Left kidney (tissue), 1 donor: ENCODE measurements at regions not wholly inside any gene's neighbourhood (a gene's known extent, or its start where the extent isn't known, plus 50 kb on each side); places are given as distances from the start of the nearest gene placed in this dataset.

Experiments
- DNase-seq: peaks from one replicate; pipeline ENCODE4 v3.0.0-alpha.2; 2013

DNA sequence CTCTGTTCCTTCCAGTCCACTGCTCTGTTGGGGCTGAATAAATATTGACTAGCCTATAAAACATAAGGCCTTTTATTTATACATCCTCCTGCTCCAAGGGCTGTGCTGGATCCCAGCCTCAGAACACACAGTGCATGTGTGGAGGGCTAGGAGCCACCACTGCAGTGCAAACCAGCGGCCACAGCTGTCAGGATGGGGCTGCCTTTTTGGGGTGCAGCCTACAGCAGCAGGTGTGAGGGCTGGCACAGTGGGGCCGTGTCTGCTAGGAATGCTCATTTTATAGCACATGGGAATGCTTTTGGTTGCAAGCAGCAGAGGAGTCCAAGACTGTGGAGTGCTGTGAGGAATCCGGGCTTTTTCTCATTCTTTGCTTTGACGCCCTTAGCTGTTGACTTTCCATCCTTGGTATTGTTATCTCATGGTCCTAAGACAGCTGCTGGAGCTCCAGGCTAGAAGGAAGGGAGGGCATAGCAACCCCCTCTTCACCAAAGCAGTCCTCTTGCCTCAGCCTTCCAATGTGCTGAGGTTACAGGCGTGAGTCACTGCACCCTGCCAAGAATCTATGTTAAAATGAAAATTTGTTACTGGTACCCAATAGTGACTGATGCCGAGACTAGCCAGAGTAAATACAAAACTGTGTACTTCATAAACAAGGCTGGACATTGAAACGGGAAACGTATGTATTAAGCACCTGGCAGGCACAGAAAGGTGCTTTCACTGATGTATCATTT is 334.3 kb upstream of the GATB start:
- no peak for DNase-seq

DNA sequence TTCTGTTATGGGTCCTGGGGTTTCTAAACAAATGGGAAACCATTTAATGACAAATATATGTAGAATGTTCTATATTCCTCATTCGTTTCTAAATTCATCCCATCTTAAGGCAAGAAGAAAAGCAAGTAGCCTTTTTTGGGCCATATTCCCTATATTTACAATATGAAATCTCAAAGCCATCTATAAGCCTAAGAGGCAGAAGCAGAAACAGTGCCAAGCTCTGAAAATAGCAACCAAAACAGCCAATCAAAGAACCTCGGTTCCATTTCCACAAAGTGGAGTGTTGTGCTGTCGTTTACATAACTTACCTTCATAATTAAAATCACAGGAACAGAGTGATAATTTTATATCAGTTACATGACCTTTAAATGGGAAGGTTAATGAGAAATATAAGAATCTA is 330.6 kb upstream of the GATB start:
- DNase-seq: no peak

DNA sequence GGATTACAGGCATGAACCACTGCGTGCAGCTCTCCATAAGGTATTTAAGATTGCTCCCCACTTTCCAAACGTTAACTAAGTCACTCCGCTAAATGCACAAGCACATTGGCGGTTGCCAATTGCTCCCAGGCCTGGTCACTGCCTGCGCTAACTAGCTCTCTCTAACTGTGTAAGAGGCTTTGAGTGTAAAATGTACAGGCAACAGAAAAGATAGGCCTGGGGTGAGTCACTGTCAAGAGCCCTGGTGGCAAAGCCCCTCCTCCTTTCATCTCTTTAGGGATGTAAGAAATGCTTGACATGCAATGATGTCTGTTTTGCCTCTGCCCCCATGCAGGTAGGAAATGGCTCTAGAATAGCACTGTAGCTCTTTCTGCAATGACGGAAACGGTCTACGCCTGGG is 329.7 kb upstream of the GATB start:
- DNase-seq: no peak

DNA sequence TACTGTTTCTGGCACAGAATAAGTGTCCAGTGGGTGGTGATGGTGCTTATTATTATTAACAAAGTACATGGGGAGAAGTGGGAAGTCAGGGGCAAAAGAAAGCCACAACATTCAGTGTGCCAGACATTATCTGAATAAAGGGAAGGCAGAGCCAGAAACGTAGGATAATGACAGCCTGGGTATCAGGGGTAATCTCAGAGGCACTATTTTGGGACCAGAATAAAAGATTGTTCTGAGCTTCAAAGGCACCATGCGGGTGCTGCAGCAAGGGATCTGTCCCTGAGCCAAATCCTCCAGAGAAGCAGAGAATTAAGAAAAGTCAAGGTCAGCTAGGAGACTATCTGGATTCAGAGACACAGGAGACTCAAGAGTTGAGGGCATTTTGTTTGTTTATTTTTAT is 328.8 kb upstream of the GATB start:
- DNase-seq: no peak

DNA sequence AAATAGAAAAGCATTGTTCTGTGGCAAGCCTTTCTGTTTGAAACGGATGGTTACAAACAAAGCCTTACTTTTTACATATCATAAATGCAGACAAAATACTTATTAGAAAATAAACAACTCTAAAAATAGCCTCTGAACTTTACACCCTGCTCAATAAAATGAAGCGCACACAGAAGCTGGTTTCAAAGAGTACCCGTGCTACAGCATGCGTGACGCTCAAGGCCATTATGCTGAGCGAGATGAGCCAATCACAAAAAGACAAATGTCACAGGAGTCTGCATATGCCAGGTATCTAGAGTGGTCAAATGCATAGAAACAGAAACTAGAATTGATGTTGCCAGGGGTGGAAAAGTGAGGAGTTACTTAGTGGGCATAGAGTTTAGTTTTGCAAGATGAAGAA is 326.5 kb upstream of the GATB start:
- DNase-seq: no peak

DNA sequence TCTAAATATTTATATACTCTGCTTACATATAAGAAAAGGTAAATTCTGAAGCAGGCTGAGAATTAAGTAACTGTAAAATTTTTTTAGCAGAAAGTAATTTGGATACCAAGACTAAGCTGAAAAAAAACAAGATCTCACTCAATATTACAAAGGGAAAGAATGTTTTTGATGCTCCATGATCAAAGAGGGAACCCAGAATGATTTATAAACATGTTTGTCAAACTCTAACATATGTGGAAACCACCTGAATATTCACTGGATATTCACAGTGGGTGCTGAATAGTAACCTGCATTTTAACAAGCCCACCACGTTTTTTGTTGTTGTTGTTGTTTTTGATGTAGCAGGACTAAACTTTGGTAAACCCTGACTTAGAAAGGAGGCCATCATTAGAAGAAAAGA is 324.9 kb upstream of the GATB start:
- no peak for DNase-seq

DNA sequence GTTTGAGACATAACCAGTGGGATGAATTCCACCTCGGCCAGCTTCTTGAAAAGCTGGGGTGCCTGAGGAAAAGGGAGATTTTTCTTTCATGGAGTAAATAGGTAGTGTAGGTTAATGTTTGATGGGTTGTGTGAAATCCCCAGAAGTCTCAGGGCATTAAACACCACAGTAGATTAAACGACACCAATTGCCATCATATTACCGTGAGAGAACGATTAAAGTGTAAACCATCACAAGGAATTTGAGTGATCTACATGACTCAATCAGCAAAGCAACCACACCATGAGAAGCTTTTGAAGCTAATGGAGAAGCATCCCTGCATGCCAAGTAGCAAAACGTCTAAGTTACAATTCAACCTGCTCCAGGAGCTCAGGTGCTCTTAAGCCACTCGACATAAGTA is 322.5 kb upstream of the GATB start:
- DNase-seq: no peak

DNA sequence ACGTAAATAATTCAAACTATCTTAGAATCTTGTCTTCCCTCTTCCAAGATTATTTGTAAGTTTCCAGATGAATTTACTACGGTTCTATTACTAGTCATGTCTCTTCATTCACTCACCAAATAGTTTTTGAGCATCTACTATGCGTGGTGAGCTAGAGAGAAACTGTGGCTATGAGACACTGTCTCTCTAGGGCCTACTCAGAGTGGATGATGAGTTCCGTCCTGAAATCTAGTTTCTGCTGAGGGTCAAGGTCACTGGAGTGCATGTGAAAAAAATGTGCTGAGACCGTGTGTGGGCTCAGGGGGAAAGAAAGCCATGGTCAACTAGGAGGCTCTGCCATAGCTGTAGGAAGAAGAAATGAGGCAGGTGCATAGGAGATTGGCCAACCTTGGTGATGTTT is 320.2 kb upstream of the GATB start:
- no peak for DNase-seq

DNA sequence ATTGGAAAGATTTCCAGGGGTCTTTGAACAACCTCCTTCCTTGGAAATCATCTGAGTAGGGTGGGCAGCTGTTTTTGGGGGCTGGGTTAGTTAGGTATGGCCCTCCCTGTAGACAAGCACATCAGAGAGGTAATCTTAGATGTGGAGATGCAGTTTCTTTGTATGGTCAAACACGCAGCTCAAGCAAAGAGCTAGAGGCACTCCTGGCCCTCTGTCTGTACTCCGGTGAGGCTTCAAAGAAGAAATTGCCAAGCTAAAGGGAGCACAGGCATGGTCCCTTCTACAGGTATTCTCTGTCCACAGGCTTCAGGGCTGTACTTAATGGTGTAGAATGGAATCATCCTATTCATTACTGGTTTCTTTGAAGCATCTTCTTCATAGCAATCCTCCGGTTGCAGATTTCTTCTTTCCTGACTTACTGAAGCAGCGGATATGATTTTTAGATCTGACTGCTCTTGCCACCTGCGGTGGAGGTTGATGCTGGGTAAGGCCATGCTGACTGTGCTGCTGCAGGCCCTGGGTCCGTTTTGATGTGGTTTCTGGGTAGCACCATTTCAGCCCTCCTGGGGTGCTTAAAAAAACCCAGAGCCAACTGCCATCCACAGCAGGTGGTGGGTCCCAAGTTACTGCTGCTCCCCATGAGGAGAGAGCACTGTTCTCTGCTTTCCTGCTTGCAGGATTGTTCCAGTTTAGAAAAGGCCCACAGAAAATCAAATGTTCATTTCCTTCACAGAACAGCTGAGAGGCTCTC is 318.9 kb upstream of the GATB start:
- DNase-seq: no peak

DNA sequence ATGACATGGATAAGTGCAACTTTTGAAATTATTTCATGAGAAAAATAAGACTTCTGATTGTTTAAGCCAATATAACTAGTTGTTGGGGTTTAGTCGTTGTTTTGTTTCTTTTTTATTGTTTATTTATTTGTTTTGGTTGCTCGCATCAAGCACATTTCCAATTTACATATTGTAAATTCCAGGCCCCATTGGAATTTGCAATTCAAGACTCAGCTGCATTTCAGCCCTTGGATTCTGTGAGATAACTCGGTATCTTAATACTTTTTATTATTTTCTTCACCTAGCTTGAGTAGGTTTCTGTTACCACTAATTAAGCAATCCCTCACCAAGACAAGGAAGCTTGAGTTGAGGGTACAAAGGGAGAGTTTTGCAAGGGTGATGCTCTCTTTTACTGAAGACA is 318.3 kb upstream of the GATB start:
- no peak for DNase-seq

DNA sequence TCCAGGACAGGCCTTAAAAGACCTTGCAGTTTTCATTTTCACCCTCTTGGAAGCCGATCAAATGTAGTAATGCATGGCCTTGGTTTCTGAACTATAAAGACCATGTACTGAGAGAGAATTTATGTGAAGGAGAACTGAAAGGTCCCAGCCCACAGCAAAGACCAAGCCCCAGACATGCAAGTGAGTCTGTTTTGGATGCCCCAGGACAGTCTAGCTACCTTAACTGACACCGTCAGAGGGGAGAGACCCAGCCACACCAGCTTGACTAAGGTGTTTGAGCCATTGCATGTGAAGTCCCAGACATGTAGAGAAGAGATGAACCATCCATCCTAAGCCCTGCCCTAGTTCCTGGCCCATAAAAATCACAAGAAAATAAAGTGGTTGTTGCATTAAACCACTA is 316.8 kb upstream of the GATB start:
- DNase-seq: no peak

DNA sequence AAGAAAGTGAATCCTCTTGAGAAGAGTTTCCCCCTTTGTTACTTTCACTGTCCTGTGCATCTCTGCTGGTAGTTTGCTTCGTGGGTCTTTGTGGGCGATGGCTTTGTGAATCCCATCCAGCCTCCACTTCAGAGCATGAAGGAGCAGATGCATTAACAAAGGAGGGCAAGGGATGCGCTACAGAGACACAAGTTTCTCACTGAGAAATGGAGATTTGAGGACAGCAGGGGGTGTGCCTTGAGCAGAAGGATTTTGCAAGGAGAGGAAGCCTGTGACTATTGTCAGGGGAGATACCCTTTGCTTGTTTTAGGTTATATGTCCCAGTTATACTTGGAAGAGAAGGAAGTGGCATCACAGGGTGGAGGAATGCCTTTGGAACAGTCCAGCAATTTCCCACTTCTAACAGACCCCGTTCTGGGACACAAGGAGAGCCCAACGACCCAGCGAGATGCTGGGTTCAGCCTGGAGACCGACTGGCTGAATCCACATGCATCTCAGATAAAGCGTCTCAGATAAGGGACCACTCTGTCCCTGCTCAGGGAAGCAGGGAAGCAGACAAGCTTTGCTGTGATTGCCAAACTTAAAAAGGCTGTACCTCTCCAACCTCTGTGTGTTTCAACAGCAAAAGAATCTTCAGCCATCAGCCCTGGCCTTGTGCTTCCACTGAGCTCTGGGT is 314.6 kb upstream of the GATB start:
- no peak for DNase-seq

DNA sequence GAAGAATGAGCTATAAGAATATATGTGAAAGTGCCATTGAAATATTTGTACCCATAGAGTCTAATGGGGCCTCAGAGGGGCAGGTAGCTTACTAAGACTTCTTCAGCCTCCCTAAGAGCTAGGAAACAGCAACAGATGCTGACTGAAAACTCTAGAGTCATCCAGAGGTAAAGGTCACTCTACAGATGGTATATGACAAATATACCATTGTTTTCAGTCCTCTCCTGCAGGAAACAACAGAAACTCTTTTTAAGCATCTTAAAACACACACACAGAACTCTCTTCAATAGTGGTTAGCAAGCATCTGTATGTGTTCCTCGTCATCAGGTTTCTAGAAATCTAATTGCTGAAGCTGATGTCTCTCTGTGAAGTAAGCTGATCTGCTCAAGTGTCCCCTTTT is 313.8 kb upstream of the GATB start:
- no peak for DNase-seq

DNA sequence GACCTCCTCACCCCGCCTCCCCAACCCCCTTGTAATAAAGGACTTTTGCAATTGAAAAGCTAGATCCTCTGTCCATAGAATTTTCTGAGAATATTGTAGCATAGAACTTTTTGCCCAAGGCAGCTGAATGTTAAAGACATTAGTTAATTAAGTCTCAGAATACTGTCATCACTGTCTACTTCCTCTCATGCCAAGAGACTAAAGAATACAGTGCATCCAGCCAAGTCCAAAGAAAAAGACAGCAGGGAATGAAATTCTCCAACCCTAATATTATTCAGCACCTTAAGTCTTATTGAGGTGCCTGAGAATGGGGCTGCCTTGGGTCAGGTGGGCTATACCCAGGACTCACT is 313.3 kb upstream of the GATB start:
- DNase-seq: no peak

DNA sequence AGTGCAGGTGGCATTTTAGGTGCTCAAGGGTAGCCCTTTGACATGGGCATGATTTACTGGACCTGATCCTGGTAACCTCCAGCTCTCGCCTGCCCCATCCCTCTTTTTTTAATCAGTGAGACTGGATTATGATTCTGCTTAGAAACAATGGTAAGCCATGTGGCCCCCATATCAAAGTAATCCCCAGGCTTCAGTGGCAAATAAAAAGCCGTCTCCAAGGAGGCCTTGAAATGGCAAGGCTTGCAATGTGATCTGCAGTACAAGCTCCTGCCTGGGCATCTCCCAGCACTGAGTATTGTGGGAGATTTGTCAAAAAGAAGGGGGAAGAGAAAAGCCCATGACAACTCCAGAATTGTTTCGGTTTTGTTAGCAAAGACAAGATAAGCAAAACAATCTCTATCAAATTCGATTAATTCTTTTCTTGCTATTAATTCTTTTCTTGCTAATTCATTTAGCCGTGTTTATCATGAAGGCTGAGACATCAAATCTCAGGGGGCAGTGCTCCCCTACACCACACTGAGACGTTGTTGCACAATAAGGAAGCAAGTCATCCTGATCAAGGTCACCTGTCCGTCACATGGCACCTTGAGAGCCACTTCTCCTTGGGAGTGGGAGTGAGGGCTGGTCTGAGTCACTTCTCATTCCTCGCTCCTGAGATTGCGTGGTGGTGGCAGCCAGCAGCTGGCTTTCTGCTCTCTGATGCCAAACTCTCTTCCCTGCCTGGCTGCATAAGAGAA is 312.7 kb upstream of the GATB start:
- no peak for DNase-seq

DNA sequence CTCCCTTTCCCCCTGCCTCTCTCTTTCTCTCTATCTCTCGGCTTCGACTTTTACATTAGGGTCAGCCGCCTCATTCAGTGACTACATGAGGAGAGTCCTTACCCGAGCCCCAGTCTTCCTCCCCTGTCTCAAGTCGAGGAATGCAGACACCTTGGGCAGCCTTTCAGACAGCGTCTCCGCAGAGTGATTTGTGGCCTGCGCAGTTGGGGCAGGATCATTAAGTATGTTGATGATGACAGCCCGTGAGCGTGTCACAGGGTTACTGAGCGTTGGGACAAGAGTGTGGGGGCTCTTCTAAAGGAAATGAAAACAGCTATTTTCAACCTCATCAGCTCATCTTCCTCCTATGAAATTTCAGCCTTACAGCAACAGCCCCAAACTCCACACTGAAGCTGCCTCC is 312.1 kb upstream of the GATB start:
- no peak for DNase-seq

DNA sequence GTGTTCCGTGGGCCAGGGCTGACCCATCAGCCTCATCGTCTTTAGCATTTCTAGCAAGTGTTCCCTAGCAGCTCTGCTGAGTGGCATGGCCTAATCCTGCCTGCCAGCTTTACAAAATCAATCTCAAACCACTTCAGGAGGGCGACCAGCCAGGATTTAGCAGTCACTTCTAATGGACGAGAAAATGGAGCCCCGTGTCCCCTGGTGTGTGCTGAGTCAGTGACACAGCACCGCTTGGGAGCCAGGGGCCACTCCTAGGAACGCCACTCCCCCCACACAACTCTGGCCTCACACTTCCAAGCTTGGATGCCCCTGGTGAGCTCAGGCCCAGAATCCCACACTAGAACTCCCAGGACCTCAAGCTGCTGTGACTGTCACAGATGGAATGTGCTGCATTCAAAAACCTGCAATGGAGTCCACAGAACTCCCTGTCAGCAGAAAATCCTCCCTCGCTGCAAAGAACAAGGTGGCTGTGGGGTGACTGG is 311.2 kb upstream of the GATB start:
- no peak for DNase-seq

DNA sequence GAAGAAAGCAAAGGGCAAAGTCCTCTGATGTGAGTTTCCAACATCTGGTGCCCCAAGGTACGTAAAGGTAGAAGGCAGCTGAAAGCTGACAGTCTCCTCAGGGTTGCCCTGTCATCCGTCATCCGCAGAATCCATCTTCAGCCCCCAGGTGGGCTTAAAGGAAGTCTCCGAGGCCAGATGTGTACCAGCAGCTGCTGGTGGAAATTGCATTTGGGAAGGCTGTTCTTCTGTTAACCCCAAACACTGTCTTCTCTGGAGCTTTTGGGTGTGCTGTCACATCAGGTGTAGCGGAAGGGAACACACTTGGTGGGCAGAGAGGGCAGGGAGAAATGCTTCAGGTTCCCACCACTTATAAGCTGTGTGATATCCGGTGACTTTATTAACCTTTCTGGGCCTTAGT is 310.0 kb upstream of the GATB start:
- DNase-seq: no peak

DNA sequence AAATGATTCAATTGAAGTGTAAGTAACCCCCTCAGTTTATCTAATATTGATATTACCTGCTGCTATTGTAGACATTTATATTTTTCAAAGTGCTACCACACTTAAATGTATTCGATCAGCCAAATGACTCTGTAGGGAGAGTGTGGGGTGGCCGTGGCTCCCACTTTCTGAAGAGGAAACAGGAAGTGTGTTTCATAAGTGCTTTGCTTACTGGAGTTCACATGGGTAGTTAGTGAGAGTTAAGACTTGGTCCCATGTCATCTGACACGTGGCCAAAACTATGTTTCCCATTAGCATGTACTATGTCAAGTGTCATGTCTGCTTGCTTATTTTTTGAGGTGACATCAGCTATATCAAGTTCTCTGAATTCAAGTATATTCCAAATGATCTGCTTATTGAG is 308.1 kb upstream of the GATB start:
- no peak for DNase-seq

DNA sequence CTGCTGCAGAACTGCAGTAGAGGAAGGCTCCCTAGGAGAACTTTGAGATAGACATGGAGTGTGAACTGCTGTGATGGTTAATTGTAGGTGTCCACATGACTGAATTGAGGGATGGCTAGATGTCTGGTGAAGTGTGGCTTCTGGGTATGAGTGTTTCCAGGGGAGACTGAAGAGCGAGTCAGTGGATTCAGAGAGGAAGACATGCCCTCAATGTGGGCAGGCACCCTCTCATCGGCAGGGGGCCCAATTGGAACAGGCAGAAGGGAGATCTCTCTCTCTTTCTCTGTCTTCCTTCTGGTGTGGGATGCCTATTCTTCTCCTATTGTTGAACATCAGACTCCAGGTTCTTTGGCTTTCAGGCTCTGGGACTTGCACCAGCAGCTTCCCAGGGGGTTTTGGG is 304.7 kb upstream of the GATB start:
- no peak for DNase-seq

DNA sequence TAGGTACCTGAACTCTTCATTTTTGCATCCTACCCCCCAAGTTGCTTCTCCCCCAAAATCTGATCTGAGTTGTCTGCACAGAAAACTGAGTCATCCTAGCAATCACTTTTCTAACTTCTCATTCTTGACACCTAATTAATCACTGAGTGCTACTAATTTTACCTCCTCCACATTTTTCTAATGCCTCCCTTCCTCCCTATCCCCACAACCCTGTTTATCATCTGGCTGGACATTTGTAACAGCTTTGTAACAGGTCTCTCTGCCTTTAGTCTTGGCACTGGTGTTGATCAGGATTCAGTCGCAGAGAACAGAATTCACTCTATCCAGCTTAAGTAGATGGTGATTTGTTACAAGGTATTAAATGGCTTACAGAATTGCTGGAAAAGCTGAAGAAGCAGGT is 303.9 kb upstream of the GATB start:
- DNase-seq: no peak

DNA sequence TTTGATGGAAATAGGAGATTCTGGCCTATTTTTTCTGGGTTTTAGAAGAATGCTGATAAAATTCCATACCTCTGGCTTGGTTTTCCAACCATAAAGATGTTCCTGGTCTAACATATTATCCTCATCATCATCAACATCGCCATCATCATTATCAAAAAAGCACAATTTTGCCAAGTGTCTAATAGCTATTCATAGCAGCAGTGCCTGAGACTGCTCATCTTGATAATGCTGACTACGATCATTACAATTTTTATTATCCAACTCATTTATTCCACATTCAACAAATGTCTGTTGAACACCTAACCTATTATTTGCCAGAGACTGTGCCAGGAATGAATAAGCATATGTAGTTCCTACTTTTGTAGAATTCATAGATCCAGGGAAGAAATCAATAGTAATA is 303.5 kb upstream of the GATB start:
- no peak for DNase-seq
